HG02642 (cell line): ENCODE measurements at regions not wholly inside any gene's neighbourhood (a gene's known extent, or its start where the extent isn't known, plus 50 kb on each side); places are given as distances from the start of the nearest gene placed in this dataset.

Experiments used
- ATAC-seq: cut with Tn5 transposase; IDR thresholded peaks from one replicate; pipeline ENCODE4 v1.9.1; 2021; ENCODE audit warnings: mild to moderate bottlenecking; ENCODE audit not compliant: unreplicated experiment, poor library complexity

DNA sequence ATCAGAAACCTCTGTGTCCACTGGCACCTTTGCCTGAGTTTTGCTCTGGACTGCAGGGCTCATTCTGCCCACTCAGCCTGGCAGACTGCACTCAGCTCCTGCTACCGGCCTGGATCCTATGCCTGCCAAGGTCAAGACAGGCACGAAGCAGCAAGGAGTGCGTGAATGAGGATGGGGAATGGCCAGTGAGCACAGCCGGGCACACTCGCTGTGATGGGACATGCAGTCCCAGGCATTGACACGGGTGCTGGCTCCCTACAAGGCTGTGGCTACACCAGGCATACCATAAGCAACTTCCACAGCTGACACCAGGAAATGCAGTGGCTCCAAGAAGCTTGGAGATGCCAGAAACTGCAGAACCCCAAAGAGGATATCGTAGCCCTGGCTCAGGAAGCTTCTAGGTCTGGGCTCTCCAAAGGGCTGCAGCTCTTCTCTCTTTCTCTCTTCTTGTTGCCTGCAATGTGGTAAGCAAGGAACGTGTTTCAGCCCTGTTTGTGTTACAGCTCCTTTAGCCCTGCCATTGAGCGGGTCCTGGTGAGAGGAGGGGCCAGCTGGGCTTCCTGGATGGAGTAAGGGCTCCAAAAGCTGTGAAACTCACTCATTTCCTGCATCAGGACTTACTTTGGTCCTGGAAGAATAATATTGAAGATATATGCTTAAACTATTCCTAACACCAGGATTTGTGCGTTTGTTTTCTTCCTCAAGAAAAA is 832.6 kb upstream of the SLITRK5 start:
- ATAC-seq: no peak

DNA sequence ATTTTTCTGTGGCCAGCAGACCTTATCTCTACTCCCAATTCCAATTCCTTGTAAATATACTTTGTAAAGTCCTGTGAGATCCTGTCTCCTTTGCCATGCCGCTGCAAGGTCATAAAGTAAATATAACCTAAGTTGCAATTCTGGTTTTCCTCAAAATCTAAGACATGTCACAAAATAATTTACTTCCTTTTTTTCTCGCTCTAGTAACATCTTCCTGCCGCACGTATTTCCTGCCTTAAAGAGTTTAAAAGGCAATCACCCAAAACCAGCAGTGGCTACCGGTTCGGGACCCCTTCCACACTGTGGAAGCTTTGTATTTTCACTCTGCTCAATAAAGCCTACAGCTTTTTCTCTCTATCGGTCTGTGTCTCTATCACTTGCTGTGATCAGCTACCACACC is 832.0 kb upstream of the SLITRK5 start:
- ATAC-seq: no peak

GRCh38 chr13:86840250-86841191 is 830.6 kb upstream of the SLITRK5 start:
- ATAC-seq: no peak

DNA sequence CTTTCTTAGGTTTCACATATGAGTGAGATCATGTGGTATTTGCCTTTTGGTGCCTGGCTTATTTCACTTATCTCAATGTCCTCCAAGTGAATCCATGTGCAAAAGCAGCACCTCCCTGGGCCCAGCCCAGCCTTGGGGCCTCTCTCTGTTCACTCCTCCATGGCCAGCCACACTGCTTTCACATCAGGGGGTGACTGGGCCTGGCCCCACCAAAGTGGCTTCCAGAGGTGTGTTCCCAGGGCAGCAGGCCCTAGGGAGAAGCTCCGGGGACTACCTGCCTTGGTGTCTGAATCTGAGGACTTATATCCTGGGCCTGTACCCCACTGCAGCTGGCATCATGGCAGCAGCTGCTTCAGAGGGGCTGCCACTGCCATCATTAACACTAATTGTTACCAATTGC is 829.9 kb upstream of the SLITRK5 start:
- ATAC-seq: no peak

DNA sequence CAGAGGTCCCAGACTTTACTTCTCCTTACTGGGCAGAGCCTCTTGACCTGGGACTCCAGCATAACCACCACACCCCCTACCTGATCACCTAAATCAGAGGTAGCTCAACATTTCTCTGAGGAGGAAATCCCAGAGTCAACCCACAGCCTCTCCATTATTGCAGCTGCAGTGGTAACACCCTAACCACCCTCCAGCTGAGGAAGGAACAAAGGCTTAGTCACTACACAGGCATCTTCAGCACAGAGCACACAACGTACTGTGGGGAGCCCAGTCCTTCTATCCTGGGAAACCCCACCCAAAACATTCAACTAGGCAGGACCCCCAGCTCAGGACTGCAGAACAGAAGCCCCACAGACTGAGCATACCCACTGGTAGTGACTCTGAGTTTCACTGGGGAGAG is 824.7 kb upstream of the SLITRK5 start:
- no peak for ATAC-seq

- ATAC-seq: no peak
Observed at GRCh38 chr13:86848716-86849115, 822.5 kb upstream of the SLITRK5 start.

GRCh38 chr13:86856991-86857390 is 814.2 kb upstream of the SLITRK5 start:
- ATAC-seq: no peak

GRCh38 chr13:86858216-86858615 is 813.0 kb upstream of the SLITRK5 start:
- no peak for ATAC-seq

DNA sequence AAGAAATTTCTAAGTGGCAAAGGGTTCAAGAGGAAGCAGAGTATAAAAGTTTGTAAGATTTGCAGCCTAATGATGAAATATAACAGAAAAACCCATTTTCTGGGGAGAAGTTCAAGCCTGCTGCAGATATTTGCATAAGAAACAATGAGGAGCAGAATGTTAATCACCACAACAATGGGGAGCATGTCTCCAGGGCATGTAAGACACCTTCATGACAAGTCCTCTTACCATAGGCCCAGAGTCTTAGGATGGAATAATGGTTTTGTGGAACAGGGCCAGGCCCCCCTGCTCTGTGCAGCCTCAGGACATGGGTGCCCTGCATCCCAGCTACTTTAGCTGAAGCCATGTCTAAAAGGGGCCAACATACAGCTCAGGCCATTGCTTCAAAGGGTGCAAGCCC is 809.0 kb upstream of the SLITRK5 start:
- ATAC-seq: no peak

GRCh38 chr13:86864376-86864775 is 806.8 kb upstream of the SLITRK5 start:
- ATAC-seq: no peak

- no peak for ATAC-seq
Observed at GRCh38 chr13:86870444-86870843, 800.7 kb upstream of the SLITRK5 start.

DNA sequence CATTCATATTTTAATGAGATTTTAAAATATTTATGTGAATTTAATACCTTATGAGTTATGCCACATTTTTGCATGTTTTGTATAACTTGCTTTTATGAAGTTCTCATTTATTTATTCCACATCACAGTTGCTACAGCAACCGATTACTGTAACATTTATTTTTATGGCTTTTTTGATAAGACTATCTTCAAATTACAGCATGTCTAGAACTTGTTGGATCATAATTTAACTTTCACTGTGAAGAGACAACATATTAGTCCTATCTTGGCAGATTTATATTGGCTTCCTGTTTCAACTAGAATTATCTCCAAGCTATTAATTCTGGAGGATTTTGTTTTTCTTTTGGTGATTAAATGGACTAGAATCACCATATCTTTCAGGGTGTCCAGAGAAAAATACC is 793.7 kb upstream of the SLITRK5 start:
- no peak for ATAC-seq

DNA sequence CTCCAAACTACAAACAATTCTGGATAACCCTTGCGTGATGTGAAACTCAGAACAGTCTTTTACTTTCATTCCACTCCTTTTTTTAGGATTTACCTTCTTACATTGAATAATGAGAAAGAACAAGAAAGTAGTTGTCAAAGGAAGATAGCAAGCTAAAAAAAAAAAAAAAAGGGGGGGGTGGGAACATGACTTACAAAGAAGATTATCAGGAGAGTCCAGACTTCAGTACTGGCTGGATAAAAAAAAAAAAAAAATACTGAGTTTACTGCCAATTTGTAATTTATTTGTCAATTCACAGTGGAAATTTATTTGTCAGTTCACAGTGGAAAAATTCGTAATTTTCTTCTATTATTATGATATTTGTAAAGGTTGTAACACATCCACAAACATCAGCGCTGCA is 792.4 kb upstream of the SLITRK5 start:
- no peak for ATAC-seq

GRCh38 chr13:86881390-86881789 is 789.8 kb upstream of the SLITRK5 start:
- no peak for ATAC-seq

DNA sequence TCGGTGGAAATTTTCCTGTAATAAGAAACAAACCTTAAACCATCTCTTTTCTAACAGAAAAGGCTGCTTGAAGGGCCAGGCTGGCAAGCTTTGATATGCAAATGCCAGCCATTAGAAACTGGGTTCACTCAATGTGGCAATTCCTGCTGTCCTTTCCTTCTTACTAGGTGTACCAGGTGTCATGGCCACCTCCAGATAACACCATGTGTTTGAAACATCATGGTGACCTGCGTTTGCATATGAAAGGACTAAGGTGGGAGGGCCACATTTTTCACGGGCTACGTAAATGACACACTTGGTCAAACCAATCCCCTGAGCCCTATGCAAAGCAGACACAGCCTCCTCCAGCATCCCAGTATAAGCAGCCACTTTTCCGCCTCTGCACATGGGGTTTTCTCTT is 789.1 kb upstream of the SLITRK5 start:
- ATAC-seq: no peak

- no peak for ATAC-seq
Observed at GRCh38 chr13:86882835-86883234, 788.3 kb upstream of the SLITRK5 start.

- no peak for ATAC-seq
Observed at GRCh38 chr13:86892330-86892729, 778.8 kb upstream of the SLITRK5 start.

DNA sequence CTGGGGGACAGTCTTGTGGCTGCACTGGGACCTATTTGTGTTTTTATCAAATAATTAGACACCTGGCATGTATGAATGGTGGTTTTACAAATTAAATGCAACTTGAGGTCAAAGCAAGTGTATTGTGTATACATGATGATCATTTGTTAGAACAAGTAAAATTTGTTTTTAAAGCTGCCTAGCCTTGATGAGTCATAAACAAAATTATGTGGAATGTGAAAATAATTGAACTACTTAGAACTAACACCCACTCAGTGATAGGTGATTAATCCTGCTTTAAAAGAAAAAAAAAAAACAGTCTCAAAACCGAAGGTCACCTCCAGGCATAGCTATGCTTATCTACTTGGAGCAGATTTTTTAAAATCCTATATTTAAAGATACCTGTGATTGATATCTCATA is 770.3 kb upstream of the SLITRK5 start:
- ATAC-seq: no peak

GRCh38 chr13:86906127-86906874 is 764.9 kb upstream of the SLITRK5 start:
- no peak for ATAC-seq

GRCh38 chr13:86907156-86907555 is 764.0 kb upstream of the SLITRK5 start:
- ATAC-seq: no peak

- ATAC-seq: no peak
Observed at GRCh38 chr13:86909318-86909717, 761.9 kb upstream of the SLITRK5 start.
